HuH-7 (cell line): ENCODE measurements at regions not wholly inside any gene's neighbourhood (a gene's known extent, or its start where the extent isn't known, plus 50 kb on each side); places are given as distances from the start of the nearest gene placed in this dataset.
A peak's percentile ranks its signal among the peaks of the same experiment; 100 is the strongest.
"Not testable (repeated sequence)": the region's sequence is repeated elsewhere in the genome, so short reads cannot be mapped to it uniquely, and the experiment has no call there.

Experiments
- DNase-seq: peaks from one replicate; pipeline ENCODE4 v3.0.0; 2011; ENCODE audit warnings: low spot score

GRCh38 chr7:51613911-51614357, 297.3 kb upstream of the COBL start:
- no peak for DNase-seq

- DNase-seq: no peak
These were observed 295.3 kb upstream of the COBL start for GRCh38 chr7:51611937-51612336.

GRCh38 chr7:51607447-51607846, 290.8 kb upstream of the COBL start:
- no peak for DNase-seq

- peak; percentile 54 for DNase-seq
These were observed 290.1 kb upstream of the COBL start for GRCh38 chr7:51606601-51607154.

- no peak for DNase-seq
These were observed 285.8 kb upstream of the COBL start for GRCh38 chr7:51602376-51602775.

GRCh38 chr7:51601461-51601860, 284.9 kb upstream of the COBL start:
- no peak for DNase-seq

- not testable (repeated sequence) for DNase-seq
These were observed 283.3 kb upstream of the COBL start for GRCh38 chr7:51599935-51600334.

GRCh38 chr7:51593628-51594027, 277.0 kb upstream of the COBL start:
- no peak for DNase-seq

- DNase-seq: no peak
These were observed 276.4 kb upstream of the COBL start for GRCh38 chr7:51592842-51593599.

- no peak for DNase-seq
These were observed 274.6 kb upstream of the COBL start for GRCh38 chr7:51591223-51591622.

GRCh38 chr7:51590746-51591145, 274.1 kb upstream of the COBL start:
- no peak for DNase-seq

GRCh38 chr7:51589111-51589510, 272.5 kb upstream of the COBL start:
- DNase-seq: no peak

GRCh38 chr7:51587604-51588003, 271.0 kb upstream of the COBL start:
- no peak for DNase-seq

- DNase-seq: no peak
These were observed 260.8 kb upstream of the COBL start for GRCh38 chr7:51577390-51577789.

- DNase-seq: no peak
These were observed 253.0 kb upstream of the COBL start for GRCh38 chr7:51569581-51569980.

GRCh38 chr7:51569176-51569575, 252.6 kb upstream of the COBL start:
- no peak for DNase-seq

- DNase-seq: no peak
These were observed 234.5 kb upstream of the COBL start for GRCh38 chr7:51551070-51551469.

- no peak for DNase-seq
These were observed 228.5 kb upstream of the COBL start for GRCh38 chr7:51545131-51545530.

GRCh38 chr7:51543801-51544553, 227.4 kb upstream of the COBL start:
- DNase-seq: no peak

- not testable (repeated sequence) for DNase-seq
These were observed 224.3 kb upstream of the COBL start for GRCh38 chr7:51540906-51541305.

GRCh38 chr7:51539840-51540239, 223.2 kb upstream of the COBL start:
- DNase-seq: no peak

GRCh38 chr7:51528172-51528571, 211.6 kb upstream of the COBL start:
- no peak for DNase-seq

- no peak for DNase-seq
These were observed 205.2 kb upstream of the COBL start for GRCh38 chr7:51521694-51522312.
